ENCODE measurements at regions not wholly inside any gene's neighbourhood (a gene's known extent, or its start where the extent isn't known, plus 50 kb on each side); places are given as distances from the start of the nearest gene placed in this dataset.

DNA sequence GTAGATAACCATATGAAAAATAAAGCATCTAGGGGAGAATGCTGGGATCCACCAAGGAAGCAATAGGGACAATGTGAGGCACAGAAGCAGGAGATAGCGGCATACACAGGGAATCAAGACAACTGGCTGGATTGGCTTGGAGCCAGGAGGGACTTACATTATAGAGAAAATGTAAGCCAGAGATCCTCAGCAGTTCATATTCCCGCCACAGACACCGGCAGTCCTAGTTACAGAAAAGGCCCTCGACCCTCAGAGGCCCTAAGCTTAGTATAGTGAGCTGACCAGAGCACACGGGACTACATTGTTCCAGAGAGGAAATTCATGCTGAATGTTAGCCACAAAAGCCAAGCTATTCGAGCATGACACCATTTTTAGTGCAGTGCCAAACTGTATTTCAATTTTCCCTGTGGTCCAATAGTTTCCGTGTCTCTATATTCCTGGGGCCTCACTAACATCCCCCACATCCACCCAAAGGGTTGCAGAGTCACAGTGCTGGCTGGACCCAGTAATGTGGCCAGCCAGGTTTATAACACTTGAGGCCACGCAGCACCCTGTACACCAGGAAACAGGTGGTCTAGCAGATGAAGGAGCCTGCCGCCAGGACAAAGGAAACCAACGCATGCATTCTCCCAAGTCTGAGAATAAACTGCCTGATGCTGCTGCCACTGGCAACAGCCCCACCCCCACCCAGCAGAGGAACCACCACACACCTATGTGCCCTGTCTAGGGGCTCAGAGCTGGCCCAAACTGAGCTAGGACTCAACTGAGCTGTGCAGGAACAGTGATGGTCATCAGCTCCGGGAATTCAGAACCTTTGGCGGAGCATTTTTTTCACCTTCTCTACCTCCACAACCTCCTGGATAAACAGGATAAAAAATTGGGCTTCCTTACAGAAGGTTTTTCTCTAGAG, 693.2 kb upstream of the CHD1 start:
- 94% methylated on average over 12 of the region's 12 CpGs; no CpG with 5 or more reads in 1 of the 2 experiments for WGBS, 2 experiments (ENCODE audit: extremely low coverage in 1 of 2, insufficient coverage in 1 of 2, insufficient read length in 1 of 2, insufficient replicate concordance in 2 of 2, low coverage in 1 of 2, low lambda C conversion rate in 2 of 2, missing lambda C conversion rate in 1 of 2)
- Histone ChIP-seq H3K79me1 (ENCODE audit: low read depth, low read length) (no peaks in the 10 kb centered on the region), H2BK120ac (replicated peaks; ENCODE audit: low read depth, low read length) (no peak overlapping the region), H3K23ac (ENCODE audit: insufficient read length) (no peak overlapping the region), H4K91ac (replicated peaks; ENCODE audit: insufficient read length, low read length) (no peak overlapping the region), H3K4me1 (replicated peaks in 1 of 4; ENCODE audit: control insufficient read depth in 3 of 4, insufficient read depth in 4 of 4, low read length in 3 of 4) (peaks cover 0 to 3% (median 0%) of the 10 kb centered on the region in 4 experiments; a peak in 2 of 7 replicates), H3K18ac (ENCODE audit: extremely low read depth, low read length) (no peak overlapping the region; the same call in 1 of the 2 replicates), H4K20me1 (replicated peaks in 1 of 2; ENCODE audit: control insufficient read depth in 1 of 2, insufficient read depth in 2 of 2, low read length in 2 of 2) (no peaks in the 10 kb centered on the region), H2BK15ac (ENCODE audit: low read length) (no peak overlapping the region), H3K4ac (replicated peaks; ENCODE audit: insufficient read length, low read depth, low read length) (no peak overlapping the region), H3K27ac (ENCODE audit: low read depth, low read length) (no peak overlapping the region), H3K27me3 (replicated peaks in 1 of 4; ENCODE audit: control insufficient read depth in 3 of 4, extremely low read depth in 1 of 4, insufficient read depth in 3 of 4, low read length in 3 of 4) (no peaks in the 10 kb centered on the region), H3K56ac (replicated peaks; ENCODE audit: insufficient read length, low read depth, low read length) (no peak overlapping the region), H2BK5ac (ENCODE audit: low read depth, low read length) (no peak overlapping the region), H4K5ac (ENCODE audit: insufficient read length, low read depth, low read length) (no peak overlapping the region), H2AFZ (ENCODE audit: low read length) (peak overlapping the region; percentile 90), H2AK5ac (ENCODE audit: low read depth, low read length) (no peak overlapping the region), H3K14ac (ENCODE audit: insufficient read length) (no peak overlapping the region), H3K4me2 (ENCODE audit: insufficient read depth in 1 of 2, low read depth in 2 of 2, low read length in 2 of 2) (no peak overlapping the region), H3K4me3 (ENCODE audit: extremely low read depth in 1 of 4, insufficient read depth in 2 of 4, low read depth in 3 of 4, low read length in 4 of 4) (no peak overlapping the region), H3K9ac (replicated peaks in 1 of 4; ENCODE audit: extremely low read depth in 1 of 4, low read depth in 3 of 4, low read length in 3 of 4) (no peak overlapping the region), H3K23me2 (ENCODE audit: low read depth, low read length) (no peaks in the 10 kb centered on the region), H4K8ac (ENCODE audit: extremely low read depth, insufficient read depth, low read length) (no peak overlapping the region), H3K9me3 (ENCODE audit: insufficient read depth in 2 of 2, low read depth in 1 of 2, low read length in 1 of 2) (no peaks in the 10 kb centered on the region), H3K79me2 (ENCODE audit: control insufficient read depth in 1 of 2, insufficient read depth in 2 of 2, low read length in 2 of 2) (no peaks in the 10 kb centered on the region), H2BK20ac (ENCODE audit: low read length) (no peak overlapping the region), H2BK12ac (ENCODE audit: low read depth, low read length) (no peak overlapping the region), H3K36me3 (ENCODE audit: control insufficient read depth in 2 of 4, insufficient read depth in 4 of 4, low read length in 3 of 4) (no peaks in the 10 kb centered on the region)
- no peak for FAIRE-seq
- no peak for DNase-seq (ENCODE audit: low read depth in 1 of 2, low spot score in 2 of 2)
- TF ChIP-seq POU5F1 (IDR thresholded peaks at IDR 0.05; ENCODE audit: low read depth, low read length) (no peak), HDAC2 (IDR thresholded peaks at IDR 0.05; ENCODE audit: borderline replicate concordance in 1 of 2, low read depth in 2 of 2, low read length in 2 of 2) (no peak), EP300 (IDR thresholded peaks at IDR 0.05; ENCODE audit: borderline replicate concordance in 1 of 2, low read depth in 2 of 2, low read length in 2 of 2) (no peak), POLR2A (IDR thresholded peaks at IDR 0.05; ENCODE audit: control extremely low read depth in 1 of 2, low read depth in 2 of 2, low read length in 2 of 2) (no peak), KDM5A (IDR thresholded peaks at IDR 0.05; ENCODE audit: low read length) (no peak), KDM4A (IDR thresholded peaks at IDR 0.05; ENCODE audit: low read depth, low read length, severe bottlenecking) (no peak), EZH2 (IDR thresholded peaks at IDR 0.05; ENCODE audit: low read depth, low read length, severe bottlenecking) (no peak)
- TF ChIP-seq, protein P1, sequence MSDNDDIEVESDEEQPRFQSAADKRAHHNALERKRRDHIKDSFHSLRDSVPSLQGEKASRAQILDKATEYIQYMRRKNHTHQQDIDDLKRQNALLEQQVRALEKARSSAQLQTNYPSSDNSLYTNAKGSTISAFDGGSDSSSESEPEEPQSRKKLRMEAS (IDR thresholded peaks at IDR 0.05) = peak; percentile 32; the same call in 1 of the 2 replicates
- ChIA-PET CTCF (ENCODE audit: partially characterized antibody) (no interaction called here), POLR2A (ENCODE audit: partially characterized antibody) (no interaction called here)

All from H1 (cell line).